ENCODE measurements at regions not wholly inside any gene's neighbourhood (a gene's known extent, or its start where the extent isn't known, plus 50 kb on each side); places are given as distances from the start of the nearest gene placed in this dataset.
A peak's percentile ranks its signal among the peaks of the same experiment; 100 is the strongest.
"Not testable (repeated sequence)": the region's sequence is repeated elsewhere in the genome, so short reads cannot be mapped to it uniquely, and the experiment has no call there.

DNA sequence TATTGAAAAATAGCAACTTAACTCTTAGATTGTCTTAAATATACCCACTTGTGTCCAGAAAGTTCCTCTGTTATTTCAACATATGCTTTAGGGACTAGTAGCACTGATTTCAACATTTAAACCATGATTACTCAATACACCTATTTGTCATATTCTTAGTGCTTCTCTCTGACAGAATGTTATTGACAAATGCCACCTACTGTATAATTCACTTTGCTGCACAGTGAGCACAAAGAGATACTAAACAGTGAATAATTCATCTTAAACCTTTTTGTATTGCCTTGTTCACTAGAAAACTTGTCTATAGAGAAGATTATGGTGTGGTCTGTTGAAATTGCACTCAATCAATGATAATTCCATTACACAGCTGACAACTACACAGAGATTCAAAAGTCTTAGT, 692.6 kb downstream of the PCDH17 start:
- no peak for DNase-seq (ENCODE audit: low read depth in 2 of 2)
- no peak overlapping the region for H3K4me3 ChIP-seq (replicated peaks in 1 of 2; ENCODE audit: low read depth in 2 of 2, low read length in 2 of 2)
- TF ChIP-seq, protein P1, sequence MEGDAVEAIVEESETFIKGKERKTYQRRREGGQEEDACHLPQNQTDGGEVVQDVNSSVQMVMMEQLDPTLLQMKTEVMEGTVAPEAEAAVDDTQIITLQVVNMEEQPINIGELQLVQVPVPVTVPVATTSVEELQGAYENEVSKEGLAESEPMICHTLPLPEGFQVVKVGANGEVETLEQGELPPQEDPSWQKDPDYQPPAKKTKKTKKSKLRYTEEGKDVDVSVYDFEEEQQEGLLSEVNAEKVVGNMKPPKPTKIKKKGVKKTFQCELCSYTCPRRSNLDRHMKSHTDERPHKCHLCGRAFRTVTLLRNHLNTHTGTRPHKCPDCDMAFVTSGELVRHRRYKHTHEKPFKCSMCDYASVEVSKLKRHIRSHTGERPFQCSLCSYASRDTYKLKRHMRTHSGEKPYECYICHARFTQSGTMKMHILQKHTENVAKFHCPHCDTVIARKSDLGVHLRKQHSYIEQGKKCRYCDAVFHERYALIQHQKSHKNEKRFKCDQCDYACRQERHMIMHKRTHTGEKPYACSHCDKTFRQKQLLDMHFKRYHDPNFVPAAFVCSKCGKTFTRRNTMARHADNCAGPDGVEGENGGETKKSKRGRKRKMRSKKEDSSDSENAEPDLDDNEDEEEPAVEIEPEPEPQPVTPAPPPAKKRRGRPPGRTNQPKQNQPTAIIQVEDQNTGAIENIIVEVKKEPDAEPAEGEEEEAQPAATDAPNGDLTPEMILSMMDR (IDR thresholded peaks at IDR 0.05; ENCODE audit: low read depth, low read length): no peak

DNA sequence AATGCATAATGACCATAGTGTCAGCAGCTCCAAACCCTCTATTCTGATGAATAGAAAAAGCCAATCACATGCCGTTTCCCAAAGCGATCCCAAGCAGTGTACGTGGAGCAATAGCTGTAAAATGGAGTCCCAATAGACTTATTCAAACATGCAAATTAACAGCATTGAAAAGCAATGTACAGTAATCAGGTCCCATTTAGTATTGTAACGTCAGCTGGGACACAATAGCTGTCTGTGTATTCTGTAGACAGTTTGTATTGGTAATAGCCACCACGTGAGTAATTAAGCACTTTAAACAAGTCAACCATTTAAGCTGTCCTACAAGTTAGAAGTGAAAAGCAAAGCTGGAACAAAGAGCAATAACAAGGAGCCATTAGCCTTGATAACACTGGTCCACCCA, 698.2 kb downstream of the PCDH17 start:
- TF ChIP-seq, protein P1 (IDR thresholded peaks at IDR 0.05; ENCODE audit: low read depth, low read length): no peak
- no peak for DNase-seq (ENCODE audit: low read depth in 2 of 2)
- H3K4me3 ChIP-seq (replicated peaks in 1 of 2; ENCODE audit: low read depth in 2 of 2, low read length in 2 of 2): no peak overlapping the region

DNA sequence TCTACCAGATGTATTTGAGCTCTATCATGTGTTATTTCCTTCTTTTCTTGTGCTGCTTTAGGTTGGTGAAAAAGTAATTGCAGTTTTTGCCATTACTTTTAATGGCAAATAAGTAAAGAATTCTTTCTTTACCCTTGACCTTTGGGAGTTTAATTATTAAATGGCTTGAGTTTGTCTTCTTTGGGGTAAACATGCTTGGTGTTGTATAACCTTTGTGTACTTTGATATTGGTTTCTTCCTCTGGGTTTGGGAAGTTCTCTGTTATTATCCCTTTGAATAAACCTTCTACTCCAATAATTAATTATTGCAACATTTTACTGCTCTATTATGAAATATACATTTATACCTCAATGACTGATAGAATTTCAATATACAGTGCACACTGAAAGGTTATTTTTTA, 709.4 kb downstream of the PCDH17 start:
- DNase-seq (ENCODE audit: low read depth in 2 of 2): no peak
- TF ChIP-seq, protein P1 (IDR thresholded peaks at IDR 0.05; ENCODE audit: low read depth, low read length): no peak

DNA sequence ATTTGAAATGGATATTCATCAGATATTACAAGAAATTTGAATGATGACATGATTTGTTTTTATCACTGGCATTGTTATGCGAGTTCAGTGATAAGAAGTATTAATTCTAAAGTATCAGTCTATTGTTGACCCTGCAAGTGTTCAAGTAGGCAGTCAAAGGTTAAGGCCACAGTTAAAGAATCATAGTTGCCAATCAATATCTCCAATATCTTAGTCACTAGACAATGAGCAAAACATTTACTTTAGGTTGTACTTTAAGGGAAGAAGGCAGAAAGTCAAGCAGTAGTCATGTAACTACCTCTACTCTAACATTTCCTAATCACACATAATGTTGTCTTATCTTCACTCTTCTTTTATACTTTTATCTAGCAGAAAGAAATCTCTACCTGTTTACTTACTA, 709.8 kb downstream of the PCDH17 start:
- no peak for DNase-seq (ENCODE audit: low read depth in 2 of 2)
- no peak overlapping the region for H3K4me3 ChIP-seq (replicated peaks in 1 of 2; ENCODE audit: low read depth in 2 of 2, low read length in 2 of 2)
- TF ChIP-seq, protein P1 (IDR thresholded peaks at IDR 0.05; ENCODE audit: low read depth, low read length): no peak

More for the DNA sequence above, 709.4 kb downstream of the PCDH17 start:
- H3K4me3 ChIP-seq (replicated peaks in 1 of 2; ENCODE audit: low read depth in 2 of 2, low read length in 2 of 2): no peak overlapping the region

DNA sequence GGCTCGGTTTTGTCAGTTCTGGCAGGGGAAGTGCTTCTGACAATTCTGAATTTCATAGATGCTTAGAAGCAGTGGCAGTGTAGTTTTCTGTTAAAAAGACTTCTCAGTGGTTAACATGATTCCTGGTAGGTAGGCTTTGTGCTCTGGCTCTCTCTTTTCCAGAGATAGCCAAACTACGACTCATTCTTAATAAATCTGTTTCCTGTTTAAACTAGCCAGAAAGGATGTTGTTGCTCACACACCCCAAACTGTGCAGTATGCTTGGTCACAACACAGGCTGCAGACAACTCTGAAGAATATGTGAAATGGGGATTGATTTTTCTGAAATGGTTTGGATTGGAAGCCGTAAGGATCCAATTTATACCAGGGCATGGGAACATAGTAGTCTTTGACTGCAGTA, 711.5 kb downstream of the PCDH17 start:
- TF ChIP-seq, protein P1 (IDR thresholded peaks at IDR 0.05; ENCODE audit: low read depth, low read length): no peak
- peak in 1 of 2 donors; percentile 20 for DNase-seq (ENCODE audit: low read depth in 2 of 2)
- no peak overlapping the region for H3K4me3 ChIP-seq (replicated peaks in 1 of 2; ENCODE audit: low read depth in 2 of 2, low read length in 2 of 2)

DNA sequence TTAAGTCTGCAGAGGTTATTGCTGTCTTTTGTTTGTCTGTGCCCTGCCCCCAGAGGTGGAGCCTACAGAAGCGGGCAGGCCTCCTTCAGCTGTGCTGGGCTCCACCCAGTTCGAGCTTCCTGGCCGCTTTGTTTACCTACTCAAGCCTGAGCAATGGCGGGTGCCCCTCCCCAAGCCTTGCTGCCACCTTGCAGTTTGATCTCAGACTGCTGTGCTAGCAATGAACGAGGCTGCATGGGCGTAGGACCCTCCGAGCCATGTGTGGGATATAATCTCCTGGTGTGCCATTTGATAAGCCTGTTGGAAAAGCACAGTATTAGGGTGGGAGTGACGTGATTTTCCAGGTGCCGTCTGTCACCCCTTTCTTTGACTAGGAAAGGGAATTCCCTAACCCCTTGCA, 720.6 kb downstream of the PCDH17 start:
- not testable (repeated sequence) for DNase-seq (ENCODE audit: low read depth in 2 of 2); H3K4me3 ChIP-seq (replicated peaks in 1 of 2; ENCODE audit: low read depth in 2 of 2, low read length in 2 of 2)

DNA sequence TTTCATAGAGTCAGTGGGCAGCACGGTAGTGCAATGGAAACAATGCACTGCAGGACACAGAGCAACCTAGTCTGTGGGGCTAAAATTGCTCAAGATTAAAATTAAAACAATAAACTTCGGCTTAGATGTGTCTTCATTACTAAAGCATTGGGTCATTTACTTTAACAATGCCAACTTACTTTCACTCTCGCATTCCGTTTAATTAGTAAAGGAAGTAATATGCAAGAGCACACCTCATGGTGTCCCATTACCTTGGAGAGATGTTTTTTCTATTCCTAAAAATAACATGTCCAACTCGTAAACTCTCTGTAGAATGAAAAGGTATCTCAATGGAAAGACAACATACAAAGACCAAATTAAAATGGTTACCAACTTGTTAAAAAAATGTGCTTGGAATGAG, 738.4 kb downstream of the PCDH17 start:
- TF ChIP-seq, protein P1 (IDR thresholded peaks at IDR 0.05; ENCODE audit: low read depth, low read length): no peak
- DNase-seq (ENCODE audit: low read depth in 2 of 2): no peak

More for the DNA sequence above, 738.4 kb downstream of the PCDH17 start:
- H3K4me3 ChIP-seq (replicated peaks in 1 of 2; ENCODE audit: low read depth in 2 of 2, low read length in 2 of 2): no peak overlapping the region
